GM04503 (cell line): ENCODE measurements at regions not wholly inside any gene's neighbourhood (a gene's known extent, or its start where the extent isn't known, plus 50 kb on each side); places are given as distances from the start of the nearest gene placed in this dataset.

Experiments used
- DNase-seq: peaks from one replicate; pipeline ENCODE4 v3.0.0-alpha.2; 2012; ENCODE audit warnings: low read depth

DNA sequence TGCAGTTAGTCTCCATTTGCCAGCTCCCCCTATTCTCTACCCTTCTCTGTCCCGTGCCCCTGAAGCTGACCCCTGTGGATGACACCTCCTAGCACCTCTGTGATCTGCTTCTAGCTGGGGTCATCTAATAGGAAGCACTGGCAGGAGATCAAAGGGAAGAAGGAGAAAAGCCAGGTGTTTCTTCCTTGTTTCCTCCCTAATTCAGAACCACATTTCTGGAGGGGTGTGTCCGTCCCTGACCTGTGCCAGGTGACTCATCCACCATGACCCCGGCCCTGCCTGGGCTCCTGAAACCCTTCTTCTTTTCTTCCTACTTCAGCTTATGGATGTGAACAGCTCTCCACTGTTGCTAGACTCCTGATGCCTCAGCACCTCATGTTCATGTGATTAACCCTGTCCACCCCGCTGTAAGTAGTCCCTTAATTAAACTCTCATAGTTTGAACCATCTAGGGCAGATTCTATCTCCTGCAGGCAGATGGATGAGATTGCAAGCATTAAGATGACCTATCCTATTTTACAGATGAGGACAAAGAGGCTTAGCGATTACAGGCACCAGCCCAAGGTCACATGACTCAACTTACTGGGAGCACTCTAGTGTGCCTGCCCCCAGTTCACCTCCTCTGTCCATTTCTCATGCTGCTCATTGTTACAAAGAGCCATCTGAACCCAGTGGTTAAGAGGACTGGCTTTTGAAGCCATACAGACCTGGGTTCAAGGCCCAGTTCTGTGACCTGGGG lies 770.5 kb downstream of the MED13L start:
- DNase-seq = no peak

DNA sequence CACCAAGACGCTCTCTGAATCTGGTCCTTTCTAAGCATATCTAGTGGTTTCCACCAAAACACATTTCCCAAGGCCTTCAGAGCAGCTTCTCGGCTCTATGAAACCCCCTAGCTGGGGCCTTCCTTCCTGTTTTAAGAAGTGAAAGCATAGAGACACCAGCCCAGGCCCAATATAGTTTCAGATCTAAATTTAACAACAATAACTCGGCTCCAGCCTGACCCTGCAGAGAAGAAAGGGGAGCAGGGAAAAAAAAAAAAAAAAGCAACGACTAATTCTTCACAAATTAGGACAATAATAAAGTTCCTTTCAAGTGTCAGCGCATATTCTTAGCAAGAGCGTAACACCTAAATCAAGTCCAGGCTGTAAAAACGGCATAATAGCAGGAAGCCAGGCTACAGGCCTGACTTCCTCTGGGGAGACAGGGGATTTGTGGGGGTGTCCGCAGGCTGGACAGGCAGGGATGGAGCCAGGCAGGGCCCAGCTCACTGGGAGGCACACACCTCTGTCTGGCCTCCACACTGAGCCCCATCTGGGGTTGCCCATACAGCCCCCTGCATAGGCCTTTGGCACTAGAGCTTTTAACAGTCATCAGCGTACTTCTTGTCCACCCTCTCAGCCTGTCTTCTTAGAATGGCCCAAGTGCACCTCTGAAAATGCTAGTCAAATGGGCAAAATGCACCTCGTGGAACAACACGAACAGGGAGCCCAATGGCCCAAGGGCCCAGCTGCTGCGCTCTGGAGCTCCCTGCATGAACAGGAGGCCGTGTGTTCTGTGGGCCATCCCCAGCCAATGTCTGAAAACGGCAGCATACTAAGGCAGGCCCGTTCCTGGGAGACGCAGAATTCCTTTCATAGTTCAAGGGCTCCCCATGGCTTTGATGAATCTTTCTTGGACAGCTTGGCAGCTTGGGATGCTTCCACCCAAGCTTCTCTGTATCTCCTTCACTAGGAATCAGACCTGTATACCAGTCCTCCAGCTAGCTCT lies 772.9 kb downstream of the MED13L start:
- DNase-seq = no peak

DNA sequence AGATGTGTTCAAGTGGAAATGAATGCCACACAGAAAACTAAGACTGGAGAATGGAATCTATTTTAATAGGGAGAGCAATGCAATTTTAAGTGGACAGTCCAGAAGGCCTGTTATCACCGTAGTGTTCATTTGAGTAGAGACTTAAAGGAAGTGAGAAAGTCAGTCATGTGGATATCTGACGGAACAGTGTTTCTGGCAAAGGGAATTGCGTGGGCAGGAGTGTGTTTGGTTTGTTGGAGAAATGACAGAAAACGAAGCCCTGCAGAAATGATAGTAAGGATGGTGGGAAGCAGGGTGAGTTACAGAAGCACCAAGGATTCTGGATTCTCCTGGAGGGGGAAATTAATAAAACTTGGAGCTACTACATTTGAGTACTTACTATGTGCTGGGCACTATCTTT lies 776.6 kb downstream of the MED13L start:
- DNase-seq = no peak

DNA sequence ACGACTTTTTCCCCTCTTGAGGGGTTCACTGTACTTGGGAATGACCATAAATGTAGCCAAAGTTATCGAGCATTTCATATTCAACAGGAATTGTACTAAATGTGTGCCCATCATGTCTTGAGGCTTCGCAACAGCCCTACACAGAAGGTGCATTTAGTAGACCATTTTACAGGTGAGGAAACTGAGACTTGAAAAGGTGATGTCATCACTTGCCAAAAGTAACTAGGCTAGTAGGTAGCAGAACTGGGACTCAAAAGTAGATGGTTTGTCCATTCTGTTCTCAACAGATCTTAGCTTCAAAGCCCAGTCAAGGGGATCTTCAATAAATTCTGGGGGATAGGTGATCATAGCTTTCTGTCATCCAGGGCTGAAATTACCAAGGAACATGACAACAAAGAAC lies 782.2 kb downstream of the MED13L start:
- DNase-seq = no peak

DNA sequence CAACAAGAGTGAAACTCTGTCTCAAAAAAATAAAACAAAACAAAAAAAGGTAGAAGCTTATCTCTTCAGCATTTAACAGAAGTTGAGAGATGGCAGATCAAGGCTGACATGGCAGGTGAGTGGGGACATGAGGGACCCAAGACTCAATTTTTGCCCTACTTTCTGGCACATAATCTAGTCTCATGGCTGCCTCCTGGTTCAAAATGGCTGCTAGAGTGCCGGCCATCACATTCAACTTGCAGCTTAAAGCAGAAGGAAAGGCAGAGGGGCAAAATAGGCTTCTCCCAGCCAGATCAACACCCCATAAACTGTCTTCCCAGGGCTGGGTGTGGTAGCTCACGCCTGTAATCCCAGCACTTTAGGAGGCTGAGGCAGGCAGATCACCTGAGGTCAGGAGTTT lies 784.9 kb downstream of the MED13L start:
- DNase-seq = no peak

DNA sequence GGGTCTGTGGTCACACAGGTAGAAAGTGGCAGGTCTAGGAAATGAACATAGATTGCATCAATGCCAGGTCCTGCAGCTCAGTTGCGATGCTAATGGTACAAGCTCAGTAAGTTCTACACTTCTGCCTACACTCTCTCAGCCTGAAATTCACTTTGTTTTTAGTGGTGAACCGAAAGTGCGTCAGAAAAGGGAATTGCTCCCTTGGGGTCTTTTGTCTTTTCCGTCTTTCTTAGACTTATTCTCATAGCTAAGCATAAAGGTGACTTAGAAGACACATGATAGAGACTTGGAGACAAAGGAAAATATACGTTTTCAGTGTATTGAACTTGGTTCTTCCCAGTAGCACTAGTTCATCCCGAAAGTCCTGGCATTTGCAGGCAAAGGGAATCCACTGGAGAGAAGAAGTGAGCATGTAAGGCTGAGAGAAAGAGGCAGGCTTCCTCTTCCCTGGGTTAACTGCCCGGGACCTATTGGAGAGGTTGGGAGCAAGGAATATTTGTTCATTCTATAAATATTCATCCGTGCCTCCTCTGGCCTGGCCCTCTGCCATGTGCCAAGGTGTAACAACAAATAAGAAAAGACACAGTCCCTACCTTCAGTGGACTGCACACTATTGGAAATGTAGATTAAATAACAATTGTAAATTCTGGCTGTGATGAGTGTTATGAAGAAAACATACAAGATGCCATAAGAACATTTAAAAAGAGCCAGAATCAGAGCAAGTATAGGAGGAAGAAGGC lies 785.8 kb downstream of the MED13L start:
- no peak for DNase-seq

DNA sequence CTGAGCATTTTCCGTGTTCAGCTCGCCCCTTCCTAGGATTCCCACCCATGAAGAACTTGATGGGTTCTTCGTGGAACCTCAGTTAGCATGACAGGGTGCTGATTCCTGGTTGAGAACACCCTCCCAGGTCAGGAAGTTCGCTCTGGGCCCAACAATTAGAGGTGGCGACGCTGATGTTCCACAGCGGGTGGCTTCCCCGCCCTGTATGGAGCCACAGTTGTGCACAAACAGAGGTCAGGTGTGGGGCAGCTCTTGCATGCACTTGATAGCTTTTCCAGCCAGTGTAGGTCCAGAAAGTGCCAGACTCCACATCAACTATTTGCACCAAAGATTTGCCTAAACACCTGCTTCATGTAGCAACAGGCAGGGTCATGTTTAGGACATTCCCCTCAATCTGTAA lies 788.2 kb downstream of the MED13L start:
- DNase-seq = no peak

DNA sequence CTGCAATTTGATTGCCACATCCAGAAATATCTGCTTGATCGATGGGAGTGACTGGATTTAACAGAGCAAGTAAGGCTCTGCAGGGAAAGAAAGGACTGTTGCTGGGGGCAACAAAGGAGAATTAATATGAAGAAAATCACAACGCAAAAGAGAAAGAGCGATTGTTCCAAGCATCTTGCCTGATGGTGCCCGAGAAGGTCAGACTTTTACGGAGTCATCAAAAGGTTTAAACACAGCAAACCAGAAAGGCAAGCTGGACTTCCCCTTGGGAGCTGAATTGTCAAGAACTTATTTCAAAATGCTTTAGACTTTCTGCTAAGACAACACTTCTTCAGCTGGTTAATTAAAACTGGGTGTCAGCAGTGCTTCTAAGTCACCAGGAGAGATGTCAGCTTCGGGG lies 791.5 kb downstream of the MED13L start:
- no peak for DNase-seq

DNA sequence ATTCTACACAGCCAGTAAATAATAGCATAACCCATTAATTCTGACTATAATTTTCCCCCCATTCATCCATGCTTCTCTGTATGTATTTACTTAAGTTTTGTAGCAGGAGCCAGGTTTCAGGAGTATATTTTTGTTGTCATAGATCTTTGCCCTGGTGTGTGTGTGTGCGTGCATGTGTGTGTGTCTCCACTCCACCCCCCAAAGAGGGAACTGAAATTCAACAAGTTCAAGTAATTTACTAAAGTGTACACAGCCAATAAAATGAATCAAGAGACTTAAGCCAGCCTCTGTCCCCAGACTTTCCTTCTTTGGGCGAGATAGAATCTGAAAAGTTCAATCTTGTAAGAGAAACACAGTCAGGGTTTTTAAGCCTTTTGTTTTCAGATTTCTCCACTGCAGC lies 792.0 kb downstream of the MED13L start:
- DNase-seq = no peak

DNA sequence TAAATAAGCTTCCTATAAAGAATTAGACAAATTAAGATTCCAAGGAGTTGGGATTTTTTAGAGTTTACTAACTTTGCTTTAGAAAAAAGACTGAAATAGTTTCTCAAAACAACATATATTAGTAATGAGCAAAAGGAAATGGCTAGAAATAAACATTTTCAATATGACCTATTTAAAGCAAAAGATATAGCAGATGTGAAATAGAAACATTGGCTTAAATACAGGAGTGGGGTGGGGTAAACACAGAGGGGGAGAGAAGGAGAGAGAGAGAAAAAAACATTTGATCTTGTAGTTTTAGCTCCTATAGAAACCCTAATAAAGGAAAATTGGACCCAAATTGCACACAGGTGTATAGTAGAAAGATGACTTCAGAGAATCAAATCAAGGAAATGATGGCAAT lies 794.5 kb downstream of the MED13L start:
- no peak for DNase-seq

DNA sequence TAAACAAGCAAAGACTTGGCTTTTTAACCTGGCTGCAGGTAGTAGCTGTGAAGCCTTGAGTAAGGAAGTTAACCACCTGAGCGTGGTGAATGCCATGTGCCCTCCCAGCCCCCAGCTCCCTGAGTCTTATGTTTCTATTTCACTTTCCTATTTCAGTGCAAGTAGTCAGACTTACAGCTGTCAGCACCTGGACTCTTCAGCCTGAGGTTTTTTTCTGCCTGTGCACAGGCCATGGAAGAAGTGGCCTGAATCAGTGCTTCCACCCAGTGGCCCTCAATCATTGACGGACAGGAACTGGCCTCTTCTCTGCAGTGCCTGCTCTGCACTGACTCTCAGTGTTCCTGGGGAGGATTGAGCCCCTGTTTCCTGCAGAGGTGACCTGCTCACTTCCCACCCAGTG lies 796.4 kb downstream of the MED13L start:
- no peak for DNase-seq

DNA sequence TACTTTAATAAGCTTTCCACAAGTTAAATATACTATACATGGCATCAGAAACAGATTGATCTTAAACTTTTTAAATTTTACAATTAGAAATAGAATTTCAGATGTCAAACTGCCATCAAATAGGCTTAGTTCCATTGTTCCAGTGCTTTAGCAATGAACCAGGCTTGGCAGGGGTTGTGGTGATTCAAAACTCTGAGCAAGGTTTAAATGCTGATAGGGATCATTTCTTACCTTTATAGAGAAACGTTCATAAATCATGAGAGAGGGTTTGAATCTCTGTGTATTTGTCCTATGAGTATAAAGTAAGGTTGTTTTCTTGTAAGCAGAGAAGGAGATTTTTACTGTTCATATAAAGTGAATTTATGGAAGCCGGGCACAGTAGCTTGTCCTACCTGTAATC lies 794.5 kb upstream of the TBX3 start:
- DNase-seq = no peak

DNA sequence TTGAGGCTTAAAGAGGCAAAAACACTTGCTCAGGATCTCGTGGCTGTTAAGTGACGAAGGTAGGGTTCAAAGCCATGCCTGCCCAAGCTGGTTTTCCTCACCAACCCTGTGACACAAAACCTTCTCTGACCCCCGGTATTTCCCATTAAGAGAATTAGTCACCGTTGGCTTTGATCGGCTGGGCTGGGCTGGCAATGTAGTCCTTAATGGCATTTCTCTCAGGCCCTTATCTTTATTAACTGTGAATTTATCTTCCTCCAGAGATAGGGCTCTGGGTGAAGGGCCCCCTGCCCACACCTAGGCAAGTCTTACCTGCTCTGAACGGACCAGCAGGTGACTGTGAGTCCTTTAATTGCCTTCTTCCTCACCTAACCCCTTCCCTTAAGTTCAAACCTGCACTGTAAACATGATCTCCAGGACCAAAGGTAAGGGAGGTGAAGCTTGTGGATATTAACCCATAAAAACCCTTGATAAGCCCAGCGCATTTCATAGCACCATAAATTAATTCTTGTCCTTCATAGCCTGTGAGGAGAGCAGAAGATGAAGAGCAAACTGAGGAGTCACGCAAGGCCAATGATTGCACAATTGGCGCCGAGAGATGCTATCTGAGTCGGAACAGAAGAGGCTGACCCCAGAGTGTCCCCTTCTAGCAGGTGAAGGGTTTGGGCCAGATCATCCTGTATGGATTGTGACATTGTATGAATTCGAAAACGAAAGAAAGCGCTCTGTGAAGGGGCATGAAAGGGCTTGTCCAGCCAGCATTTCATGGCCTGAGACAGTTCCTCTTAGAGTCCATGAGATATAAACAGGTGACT lies 790.8 kb upstream of the TBX3 start:
- DNase-seq = no peak

DNA sequence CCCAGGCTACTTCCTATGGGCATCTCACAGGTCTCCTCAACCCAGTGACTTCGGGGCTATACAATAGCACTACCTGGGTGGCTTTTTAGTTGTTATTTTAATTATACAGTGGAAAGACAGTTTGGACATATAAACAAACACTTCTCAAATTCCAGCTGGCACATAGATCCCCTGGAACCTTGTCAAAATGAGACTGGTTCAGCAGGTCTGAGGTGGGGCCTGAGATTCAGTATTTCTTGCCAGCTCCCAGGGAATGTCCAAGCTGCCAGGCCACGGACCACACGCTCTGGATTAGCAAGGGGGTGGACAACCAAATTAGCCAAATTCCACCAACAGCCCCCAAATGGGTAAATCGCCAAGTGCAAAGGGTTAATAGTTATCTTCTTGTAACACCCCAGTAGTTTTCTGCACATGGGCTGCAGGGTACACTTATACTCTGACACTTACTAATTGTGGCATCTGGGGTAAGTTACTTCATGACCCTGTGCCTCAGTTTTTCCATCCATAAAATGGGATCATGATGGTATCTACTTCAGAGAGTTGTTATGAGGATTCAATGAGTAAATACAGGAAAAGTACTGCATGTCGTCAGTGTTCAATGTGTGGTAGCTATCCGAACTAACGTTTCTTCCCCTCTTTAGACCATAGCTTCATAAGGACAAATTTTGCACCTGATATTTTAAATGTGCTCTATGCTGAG lies 789.4 kb upstream of the TBX3 start:
- no peak for DNase-seq

DNA sequence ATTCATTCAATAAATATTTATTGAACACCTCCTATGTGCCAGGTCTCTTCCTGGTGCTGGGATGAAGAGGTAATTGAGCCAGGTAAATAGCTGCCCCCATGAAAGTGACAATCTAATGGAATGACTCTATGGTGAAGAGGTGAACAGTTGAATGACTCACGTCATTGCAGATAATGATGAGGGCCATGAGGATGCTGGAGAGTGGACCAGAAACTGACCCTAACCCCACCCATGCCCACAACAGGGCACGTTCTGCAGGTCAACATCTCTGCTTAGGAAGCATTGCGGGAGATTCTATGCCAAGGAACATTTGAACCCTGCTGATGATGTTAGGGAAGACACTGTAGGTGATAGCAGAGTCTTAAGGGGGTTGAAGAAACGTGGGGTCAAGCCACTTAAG lies 788.9 kb upstream of the TBX3 start:
- no peak for DNase-seq

DNA sequence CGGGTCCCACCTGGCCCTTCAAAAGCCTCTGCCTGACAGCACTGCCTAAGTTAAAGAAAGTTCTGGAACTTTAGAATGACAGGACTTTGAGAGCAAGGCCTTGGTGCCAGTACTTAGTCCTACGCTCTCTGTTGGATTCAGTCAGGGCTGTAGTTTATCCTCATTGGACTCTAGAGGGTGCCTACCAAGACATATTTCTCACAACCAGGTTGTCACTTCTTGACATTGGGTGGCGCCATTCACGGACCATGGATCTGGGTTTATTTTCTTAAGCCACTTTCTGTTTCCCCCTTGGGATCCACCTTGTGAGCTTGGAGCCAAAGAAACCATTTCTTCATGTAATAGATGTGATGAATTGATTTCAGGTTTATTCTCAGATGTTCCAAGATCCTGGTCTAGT lies 787.0 kb upstream of the TBX3 start:
- no peak for DNase-seq

DNA sequence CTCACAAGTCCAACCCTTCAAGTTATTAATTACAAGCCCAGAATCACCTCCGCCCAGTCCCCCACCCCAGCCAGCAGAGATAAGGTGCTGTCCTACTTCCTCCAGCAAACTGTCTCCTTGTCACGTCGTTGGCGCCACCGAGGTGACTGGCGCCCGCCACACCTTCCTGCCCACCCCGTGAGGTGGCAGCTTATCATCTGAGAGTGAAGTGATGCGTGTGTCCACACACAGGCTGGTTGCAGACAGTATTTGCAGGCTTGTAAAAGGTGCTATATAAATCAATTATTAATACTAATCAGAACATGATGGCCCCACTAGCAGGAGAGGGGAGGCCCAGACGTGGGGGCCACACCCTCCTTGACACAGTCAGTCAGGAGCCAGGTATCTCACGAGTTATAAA lies 786.6 kb upstream of the TBX3 start:
- no peak for DNase-seq

DNA sequence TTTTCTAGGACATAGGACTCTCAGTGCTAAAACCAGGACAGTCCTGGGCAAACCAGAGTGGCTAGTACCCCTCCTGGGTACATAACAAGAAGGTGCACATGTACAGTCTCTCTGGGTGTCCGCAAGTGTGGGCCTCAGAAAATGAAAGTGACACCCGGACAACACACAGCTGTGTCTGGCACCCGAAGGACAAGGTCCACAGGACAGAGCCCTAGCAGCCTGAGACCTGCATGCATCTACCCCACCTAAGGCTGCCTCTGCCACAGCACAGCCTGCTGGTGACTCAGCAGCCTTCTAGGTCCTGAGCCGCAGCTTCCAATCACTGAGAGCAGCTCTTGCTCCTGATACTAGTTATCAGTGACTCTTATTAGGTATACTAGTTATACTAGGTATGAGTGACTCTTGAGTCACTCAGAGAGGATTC lies 784.1 kb upstream of the TBX3 start:
- no peak for DNase-seq

DNA sequence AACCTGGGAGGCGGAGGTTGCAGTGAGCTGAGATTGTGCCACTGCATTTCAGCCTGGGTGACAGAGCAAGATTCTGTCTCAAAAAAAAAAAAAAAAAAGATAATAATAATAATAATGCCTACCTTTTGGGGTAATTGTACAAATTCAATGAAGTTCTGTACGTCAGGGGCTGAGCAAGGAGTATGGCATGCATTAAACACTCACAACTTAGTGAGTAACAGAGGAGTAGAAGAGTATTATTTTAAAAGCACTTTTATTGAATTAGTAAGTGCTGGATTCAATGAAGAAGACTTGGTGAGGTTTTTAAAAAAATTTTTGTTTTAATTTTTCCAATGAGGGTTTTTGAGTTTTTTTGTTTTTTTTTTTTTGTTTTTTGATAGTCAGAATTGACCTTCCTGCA lies 783.6 kb upstream of the TBX3 start:
- DNase-seq = no peak

DNA sequence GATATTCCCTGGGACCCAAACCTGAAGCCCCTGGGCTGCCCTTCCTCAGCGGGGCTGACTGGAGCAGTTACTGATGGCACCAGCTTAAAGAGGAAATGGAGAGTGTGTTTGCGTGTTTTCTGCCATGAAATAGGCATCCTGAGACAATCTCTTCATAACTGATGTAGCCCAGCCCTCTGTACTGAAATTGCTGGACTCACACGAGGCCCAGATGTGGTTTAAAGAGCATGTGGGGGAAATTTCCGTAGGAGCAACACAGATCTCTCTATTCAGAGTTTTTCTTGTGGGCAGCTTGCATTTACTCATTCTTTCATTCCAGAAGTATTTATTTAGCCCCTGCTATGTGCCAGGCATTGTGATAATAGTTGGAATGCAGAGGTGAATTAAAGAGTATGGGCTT lies 782.1 kb upstream of the TBX3 start:
- DNase-seq = no peak

DNA sequence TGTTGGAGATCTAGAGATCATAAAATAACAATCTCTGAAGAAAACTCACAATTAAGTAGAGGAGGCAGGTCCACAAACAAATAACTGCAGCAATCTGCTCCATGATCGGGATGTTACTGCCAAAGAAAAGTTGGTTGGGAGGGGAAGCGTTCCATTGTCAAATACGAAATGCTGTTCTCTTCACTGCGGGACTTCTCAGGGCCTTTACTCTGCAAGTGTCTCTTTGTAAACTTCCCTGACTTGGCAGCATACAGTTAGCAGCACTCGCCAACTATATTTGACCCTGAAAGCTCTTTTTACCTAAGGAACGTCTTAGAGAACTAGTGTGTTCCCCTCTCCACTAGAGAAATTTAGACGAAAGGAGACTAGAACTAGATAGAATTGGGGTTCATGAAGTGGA lies 780.7 kb upstream of the TBX3 start:
- no peak for DNase-seq
